DMS 273 (cell line): ENCODE measurements at regions not wholly inside any gene's neighbourhood (a gene's known extent, or its start where the extent isn't known, plus 50 kb on each side); places are given as distances from the start of the nearest gene placed in this dataset.
"Not testable (repeated sequence)": the region's sequence is repeated elsewhere in the genome, so short reads cannot be mapped to it uniquely, and the experiment has no call there.

Experiments
- DNase-seq: peaks from one replicate; lab custom pipeline; 2025; ENCODE audit not compliant: unreplicated experiment; lab: John Stamatoyannopoulos, UW

DNA sequence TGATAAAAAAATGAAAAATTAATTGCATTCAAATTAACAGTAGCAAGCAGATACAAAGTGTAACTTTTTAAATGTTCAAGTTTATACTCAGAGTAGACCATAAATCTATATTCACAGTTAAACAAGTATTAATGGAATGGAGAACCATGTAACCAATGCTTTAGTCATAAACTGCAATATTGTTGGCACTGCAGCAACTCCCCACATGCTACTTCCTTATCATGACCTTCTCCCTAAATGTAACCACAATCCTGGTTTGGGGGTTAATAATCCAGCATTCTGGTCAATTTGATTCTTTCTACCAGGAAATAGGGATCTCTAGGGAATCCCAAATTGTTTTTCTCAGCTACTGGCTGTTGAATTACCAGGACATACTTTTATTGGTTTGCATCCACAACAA lies 223.9 kb upstream of the DCAF8L1 start:
- DNase-seq = no peak

DNA sequence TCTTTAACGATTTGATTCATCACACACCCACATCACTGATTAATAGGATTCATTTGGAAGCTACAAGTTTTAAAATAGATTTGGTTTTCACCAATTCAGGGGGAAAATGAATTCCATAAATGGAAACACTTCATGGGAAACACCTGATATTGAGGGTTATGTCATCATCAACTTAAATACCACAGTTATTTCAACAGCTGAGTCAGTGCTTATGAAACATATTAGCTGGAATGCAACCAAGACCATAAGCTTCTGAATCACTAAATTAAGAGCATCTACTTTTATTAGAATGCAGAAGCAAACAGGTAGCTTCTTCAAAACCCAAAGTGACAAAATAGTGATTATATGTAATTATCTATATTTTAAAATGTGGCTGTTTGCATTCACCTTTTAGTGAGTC lies 207.8 kb upstream of the DCAF8L1 start:
- DNase-seq = no peak

DNA sequence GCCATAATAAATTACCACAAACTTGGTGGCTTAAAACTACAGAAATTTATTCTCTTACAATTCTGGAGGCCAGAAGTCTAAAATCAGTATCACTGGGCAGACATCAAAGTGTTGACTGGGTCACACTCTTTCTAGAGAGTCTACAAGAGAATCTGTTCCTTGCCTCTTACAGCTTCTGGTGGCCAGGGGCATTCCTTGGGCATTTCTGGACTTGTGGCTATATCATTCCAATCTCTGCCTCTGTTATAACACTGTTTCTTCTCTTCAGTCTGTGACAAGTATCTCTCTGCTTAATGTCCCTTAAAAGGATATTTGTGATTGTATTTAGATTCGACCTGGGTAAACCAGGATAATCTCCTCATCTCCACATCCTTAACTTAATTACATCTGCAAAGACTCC lies 207.3 kb upstream of the DCAF8L1 start:
- DNase-seq = no peak

DNA sequence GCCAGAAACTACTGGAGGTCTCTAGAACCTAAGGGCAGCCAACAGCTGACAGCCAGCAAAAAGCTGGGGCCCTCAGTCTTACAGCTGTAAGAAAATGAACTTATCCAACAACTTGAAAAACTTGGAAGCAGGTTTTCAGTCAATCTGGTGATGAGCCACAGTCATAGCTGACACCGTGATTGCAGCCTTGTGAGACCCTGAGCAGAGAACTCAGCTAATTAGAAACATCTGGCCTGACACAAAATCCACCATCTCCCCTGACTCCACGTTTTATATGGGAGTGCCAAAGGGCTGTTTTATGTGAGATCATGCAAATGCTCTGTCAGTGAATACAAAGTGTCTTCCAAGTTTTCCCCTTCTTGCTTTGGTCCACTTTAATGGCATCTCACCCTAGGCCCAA lies 198.8 kb upstream of the DCAF8L1 start:
- no peak for DNase-seq

DNA sequence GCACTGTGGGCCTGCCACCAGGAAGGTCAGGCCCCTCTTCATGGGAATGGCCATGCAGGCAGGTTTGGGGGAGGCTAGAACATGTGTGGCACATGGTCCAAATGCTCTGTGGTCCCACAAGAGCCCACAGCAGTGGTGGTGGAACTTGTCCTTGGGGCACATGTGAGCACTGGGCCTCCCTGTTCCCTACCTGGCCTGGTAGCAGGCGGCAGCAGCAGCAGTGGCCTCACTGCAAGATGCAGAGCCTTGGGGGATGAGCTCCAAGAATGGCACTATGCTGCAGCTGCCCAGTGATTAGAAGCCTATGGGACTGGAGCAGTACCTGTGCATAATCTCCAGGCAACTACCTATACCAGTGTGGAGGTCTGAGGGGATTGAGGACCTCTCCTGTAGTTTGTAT lies 197.0 kb upstream of the DCAF8L1 start:
- DNase-seq = no peak

DNA sequence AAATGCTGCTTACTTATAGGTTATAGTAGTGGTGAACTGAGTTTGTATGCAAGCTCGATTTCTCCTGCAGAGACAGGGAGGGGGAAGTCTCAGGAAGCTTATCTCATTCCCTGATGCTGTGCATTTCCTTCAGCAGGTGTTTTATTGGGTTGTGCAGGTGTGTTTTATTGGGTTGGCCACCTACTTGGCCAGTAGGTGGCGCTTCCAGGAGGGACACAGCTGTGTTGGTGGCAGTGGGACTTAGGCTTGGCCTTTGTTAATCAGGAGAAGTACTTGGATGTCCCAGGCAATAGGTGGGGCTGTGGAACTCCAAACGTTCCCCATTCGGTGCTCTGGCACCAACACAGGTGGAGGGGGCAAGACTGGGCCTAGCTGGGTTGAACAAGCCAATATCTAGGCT lies 196.0 kb upstream of the DCAF8L1 start:
- peak; percentile 17 for DNase-seq

DNA sequence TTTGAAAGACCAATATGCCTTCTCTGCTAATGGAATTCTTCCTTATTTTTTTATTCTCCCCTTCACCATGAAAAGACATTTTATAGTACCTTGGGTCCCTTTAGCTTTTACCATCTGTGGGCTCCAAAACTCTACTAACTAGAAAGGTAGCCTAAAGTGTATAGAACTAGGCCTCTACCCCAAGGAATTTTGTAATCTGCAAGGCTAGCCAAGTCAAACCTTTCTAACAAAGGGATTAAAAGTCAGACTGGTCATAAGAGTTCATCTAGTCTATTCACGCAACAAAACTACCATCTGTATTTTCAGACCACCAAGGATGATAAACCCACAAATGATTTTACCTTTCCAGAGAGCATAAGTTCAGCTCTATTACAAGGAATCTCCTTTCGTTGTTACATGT lies 189.5 kb upstream of the DCAF8L1 start:
- DNase-seq = no peak

DNA sequence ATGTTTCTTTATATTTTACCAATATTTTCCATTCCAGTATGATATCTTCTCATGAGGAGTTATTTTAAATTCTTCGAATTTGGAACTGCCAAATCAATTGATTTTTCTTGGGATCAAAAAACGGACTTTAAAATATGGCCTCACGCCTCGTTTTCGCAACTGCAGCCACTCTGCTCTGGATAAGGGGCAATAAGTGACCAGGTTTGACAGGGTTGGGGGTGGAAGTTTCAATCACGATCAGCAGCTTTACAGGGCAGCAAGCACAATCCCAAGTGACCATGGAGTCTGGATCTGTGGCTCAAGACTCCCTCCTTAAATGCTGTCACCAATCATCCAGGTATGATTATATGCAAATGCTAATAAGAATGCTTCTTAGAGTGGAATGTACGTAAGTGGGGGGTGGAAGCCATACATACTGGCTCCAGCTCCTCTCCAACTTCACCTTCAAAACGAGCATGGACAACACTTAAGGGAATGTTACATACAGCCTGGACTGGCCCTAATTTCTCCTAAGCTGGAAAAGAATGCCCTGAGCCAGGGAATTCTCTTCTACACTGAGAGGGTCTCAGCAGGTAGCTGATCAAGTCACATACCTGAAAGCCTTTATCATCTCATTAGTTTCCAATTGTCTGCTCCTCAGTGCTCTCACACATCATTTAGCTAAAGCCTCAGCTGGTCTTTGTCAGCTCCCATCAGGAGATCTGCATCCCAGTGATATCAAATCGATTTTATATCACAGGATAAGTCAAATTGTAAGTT lies 176.9 kb upstream of the DCAF8L1 start:
- DNase-seq = no peak

DNA sequence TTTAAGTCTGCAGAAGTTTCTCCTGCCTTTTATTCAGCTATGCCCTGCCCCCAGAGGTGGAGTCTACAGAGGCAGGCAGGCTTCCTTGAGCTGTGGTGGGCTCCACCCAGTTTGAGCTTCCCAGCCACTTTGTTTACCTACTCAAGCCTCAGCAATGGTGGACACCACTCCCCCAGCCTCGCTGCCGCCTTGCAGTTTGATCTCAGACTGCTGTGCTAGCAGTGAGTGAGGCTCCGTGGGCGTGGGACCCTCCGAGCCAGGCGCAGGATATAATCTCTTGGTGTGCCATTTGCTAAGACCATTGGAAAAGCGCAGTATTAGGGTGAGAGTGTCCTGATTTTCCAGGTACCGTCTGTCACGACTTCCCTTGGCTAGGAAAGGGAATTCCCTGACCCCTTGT lies 171.0 kb upstream of the DCAF8L1 start:
- not testable (repeated sequence) for DNase-seq

DNA sequence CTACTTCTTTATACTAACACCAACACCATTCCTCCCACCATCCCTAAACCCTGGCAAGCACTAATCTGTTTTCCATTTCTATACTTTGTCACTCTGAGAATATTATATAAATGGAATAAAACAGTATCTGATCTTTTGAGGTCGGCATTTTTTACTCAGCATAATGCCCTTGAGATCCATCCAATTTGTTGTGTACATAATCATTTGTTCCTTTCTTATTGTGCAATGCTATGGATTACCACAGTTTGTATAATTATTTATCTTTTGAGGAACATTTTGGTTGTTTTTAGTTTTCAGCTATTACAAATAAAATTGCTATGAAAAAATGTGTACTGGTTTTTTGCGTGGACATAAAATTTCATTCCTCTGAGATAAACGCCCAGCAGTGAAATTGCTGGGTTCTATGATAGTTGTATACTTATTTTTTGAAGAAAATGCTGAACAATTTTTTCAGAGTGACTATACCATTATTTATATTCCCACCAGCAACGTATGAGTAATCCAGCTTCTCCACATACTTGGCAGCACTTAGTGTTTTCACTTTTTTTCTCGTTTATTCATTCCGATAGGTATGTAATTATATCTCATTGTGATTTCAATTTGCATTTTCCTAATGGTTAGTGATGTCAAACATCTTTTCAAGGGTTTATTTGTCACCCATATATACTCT lies 154.3 kb upstream of the DCAF8L1 start:
- DNase-seq = no peak

DNA sequence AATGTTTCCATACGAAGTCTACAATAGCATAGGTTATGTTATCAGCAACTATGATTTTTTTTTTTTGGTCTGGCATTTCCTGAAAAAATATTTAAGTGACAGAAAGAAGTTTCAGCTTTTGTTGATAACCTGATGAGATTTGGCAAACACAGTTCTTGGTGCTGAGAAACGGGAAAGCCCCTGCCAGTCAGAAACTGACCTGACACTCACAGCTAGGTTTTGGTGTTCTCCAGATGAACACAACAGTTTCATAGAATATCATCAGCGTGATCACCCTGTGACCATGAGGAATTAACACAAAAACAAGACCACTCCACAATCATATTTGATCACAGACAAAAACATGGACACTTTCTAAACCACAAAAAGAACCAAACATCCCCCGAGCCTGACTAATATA lies 152.5 kb upstream of the DCAF8L1 start:
- DNase-seq = no peak

DNA sequence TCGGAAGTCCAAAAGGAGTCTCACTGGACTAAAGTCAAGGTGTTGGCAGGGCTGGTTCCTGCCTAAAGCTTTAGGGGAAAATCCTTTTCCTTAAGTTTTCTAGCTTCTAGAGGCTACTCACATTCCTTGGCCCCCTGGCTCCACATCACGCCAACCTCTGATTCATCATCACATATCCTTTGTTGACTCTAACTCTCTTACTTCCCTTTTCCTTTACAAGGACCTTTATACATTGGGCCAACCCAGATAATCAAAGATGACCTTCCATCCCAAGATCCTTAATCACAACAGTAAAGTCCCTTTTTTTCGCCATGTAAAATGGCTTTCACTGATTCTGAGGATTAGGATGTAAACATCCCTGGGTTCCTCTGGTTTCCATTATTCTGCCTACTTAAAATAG lies 146.4 kb upstream of the DCAF8L1 start:
- no peak for DNase-seq

DNA sequence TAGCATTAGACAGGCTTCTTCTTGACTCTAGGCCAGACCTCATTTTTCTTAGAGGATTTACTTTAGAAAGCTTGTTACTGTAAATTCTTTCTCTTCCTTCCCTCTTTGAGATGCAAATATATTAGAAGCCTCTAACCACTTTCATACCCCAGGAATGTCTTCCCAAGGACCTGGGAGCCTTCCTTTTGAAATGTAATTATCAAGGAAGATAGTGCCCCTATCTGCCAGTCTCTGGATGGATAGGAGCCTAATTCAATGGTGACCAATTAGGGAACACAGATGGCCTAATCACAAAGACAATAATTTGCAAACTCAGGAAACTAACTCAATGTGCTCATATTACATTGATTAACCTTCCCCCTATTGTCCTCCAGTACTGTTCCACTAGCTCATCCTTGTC lies 145.6 kb upstream of the DCAF8L1 start:
- no peak for DNase-seq

DNA sequence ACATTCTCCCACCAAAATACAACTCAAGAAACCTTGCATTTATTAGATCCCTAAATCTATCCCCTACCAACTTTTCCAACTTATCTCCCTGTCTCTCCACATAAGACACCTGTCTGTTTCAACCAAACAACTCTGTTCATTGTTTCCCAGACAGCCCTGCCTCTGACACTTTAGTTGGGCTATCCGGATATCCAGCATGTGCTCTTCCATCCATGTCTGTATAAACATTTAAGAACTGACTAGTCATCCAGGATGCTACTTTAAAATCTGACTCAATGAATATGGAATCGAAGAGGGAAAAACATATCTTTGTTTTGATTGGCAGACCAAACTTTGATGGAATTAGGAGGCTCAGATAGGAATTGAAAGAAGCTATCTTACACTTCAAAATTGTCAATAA lies 143.2 kb upstream of the DCAF8L1 start:
- no peak for DNase-seq

DNA sequence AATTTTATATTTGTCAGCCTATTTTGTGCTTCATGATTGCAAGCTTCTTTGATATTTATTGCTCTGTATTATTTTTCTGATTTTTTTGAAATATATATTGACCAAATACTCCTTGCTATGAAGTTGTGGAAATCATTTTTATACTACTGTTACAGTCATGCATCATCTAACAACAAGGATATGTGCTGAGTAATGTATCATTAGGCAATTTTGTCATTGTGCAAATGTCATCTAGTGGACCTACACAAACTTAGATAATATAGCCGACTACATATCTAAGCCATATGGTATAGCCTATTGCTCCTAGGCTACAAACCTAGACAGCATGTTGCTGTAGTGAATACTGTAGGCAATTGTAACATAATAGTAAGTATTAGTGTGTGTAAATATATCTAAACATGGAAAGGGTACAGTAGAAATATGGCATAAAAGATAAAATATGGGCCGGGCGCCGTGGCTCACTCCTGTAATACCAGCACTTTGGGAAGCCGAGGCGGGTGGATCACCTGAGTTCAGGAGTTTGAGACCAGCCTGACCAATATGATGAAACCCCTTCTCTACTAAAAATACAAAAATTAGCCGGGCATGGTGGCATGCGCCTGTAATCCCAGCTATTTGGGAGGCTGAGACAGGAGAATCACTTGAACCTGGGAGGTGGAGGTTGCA lies 139.5 kb upstream of the DCAF8L1 start:
- DNase-seq = not testable (repeated sequence)

DNA sequence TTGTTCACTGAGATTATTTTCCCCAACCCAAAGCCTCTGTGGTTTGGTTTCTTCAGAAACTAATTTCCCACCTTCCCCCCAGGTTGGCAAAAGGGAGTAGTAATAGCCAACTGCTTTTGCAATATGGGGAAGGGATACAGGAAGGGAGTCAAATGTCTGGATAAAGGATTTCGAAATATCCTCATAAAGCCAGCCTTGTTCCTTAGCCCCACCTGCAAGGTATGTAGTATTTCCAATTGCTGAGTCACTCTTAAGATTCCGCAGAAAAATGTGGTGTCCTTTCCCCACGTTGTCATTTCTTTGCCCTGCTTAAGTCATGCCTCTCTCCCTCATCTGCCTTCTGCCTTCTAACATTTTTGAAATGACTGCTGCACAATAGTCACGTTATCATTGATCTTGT lies 138.8 kb upstream of the DCAF8L1 start:
- DNase-seq = no peak

DNA sequence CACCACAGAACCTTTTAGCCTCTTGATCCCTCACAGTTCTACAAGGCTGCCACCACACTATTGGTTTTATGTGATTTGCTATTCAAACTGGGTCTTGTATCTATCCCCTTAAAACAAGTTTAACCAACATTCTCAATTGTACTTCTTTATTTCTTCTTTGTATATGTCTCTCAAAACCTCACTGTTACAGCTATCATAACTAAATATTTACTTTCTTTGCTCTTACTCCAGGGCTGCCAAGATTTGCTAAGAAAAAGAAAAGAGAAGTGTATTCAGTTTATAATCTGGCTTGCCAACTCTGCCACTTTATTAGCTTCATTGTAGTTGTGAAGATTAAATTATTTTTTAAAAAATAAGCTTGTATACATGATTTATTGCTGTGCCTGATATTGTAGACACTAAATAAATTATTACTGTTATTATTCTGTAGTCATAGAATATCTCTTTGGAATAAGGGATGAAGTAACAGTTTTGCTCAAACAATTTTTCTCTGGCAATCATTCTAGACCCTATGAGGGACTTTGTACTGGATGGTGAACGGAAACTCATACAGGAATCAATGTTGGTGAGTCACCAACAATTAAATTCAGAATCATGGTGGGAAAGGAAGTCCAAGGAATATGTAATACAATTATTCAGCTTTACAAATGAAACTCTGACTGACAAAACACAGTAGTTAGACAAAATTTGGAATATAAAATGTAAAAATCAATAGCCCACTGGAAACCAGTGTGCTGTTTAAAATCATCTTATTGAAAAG lies 127.1 kb upstream of the DCAF8L1 start:
- no peak for DNase-seq

DNA sequence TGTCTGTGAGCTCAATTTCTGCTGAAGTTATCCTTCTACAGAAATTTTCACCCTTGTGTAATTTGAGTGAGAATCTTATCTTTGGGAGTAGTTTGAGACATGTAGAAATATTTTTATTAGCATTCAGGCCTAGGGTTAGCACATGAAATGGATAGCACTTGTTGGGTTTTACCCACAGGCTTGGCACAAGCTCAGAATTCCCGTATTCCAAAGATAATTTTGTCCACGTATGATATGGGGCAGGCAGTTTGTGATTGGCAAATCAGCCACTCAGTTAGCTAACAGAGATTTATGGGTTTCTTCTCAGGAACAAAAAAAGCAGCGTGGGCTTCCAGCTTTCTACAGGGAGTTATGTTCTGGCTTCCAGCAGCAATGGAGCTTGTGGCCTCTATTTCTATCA lies 117.9 kb upstream of the DCAF8L1 start:
- DNase-seq = no peak

DNA sequence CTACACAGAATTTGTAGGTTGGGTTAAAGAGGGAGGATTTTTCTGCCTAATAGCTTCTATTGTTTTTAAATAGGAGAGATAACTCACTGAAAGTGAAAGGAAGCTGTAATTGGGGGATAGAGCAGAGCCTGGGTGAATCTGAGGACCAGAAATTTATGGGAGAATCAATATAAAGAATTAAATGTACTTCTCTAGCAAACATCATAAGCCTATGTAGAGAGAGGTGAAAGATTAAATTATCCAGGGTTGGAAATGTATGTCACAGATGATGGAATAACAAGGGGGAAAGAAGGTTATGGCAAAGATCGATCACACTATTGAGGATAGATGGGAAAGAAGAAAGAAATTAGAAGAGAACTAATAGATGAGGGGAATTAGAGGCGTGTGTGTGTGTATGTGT lies 104.4 kb upstream of the DCAF8L1 start:
- DNase-seq = no peak

DNA sequence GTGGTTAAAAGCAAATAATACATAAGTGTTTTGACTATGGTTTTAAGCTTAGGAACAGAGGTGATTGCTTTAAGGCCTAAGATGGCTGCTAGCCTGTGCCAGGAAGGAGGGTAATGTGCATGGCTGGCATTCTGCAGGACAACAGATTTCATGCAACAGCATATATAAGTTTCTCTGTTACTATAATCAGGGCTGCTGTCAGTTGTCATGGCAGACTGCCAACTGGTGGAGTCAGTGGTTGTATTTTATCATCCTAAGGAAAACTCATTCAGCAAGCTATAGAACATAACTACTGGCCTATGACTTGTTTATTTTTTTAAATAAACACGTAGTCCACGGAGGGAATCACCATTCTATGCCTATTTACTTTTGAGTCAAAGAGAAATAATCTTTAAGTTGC lies 77.7 kb upstream of the DCAF8L1 start:
- DNase-seq = peak; percentile 40

DNA sequence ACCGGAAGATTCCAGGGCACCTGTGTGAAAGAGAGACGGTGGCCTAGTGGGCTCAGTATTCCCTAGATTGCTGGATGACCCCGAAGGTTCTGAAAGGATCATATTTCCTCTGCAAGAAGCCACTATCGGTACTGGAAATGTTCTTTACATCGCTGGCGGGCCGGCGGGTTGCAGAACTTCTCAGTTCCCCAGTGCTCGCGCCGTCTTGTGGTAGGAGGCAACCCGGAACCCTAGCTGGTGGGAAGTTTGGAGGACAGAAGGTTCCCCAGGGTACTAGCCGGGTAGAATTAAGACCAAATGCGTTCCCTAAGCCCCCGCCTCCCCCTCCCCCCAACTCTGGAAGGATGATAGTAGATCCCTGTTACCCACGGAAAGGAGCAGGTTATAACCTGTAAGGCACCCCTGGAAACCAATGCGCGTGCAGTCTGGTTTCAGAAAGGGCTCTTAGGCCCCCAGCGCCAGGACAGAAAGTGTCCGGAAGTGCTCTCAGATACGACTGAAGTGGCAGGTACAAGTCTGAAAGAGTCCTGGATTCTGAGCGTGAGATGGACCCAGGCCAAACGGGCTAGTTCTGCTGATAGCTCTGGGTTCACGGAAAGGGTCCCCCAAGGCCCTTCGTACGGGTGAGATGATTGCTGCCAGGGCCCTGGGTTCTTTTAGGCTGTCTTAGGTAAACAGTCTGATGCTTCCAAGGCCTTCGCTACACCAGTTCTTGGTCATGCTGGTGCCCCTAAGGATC lies 61.7 kb upstream of the DCAF8L1 start:
- no peak for DNase-seq
